Neural cell (in vitro differentiated cells): ENCODE measurements at regions not wholly inside any gene's neighbourhood (a gene's known extent, or its start where the extent isn't known, plus 50 kb on each side); places are given as distances from the start of the nearest gene placed in this dataset.

Source experiments
- H2AFZ ChIP-seq: fragments of 200-600, 300-800 bp; sonication (generic), shearing (Covaris generic); 2 replicates; pipeline ENCODE4 v1.6.0; 2014; ENCODE audit warnings: low read depth, mild to moderate bottlenecking, antibody characterized with exemption, low read length, moderate library complexity
- H3F3A ChIP-seq: fragments of 200-600 bp; shearing (Covaris generic); 2 replicates; pipeline ENCODE4 v1.6.1; 2016; ENCODE audit warnings: mild to moderate bottlenecking, moderate library complexity, mixed read lengths, antibody characterized with exemption, low read length; ENCODE audit not compliant: insufficient read depth, poor library complexity, severe bottlenecking
- H3K27ac ChIP-seq: fragments of 200-600, 300-800 bp; sonication (generic), shearing (Covaris generic); 2 replicates; pipeline ENCODE4 v1.5.1; 2014; ENCODE audit warnings: mild to moderate bottlenecking, low read length, moderate library complexity
- H3K27me3 ChIP-seq: fragments of 300-800, 200-600 bp; sonication (generic), shearing (Covaris generic); 2 replicates; pipeline ENCODE4 v1.6.0; 2014; ENCODE audit warnings: mild to moderate bottlenecking, low read depth, low read length, moderate library complexity; ENCODE audit not compliant: insufficient read depth
- H3K36me3 ChIP-seq: fragments of 300-800, 200-600 bp; sonication (generic), shearing (Covaris generic); 2 replicates; pipeline ENCODE4 v1.5.1; 2014; ENCODE audit warnings: mild to moderate bottlenecking, antibody characterized with exemption, low read length, moderate library complexity; ENCODE audit not compliant: insufficient read depth
- H3K4me2 ChIP-seq: fragments of 300-800, 200-600 bp; sonication (generic), shearing (Covaris generic); 2 replicates; pipeline ENCODE4 v1.6.0; 2014; ENCODE audit warnings: mild to moderate bottlenecking, low read length
- H3K4me3 ChIP-seq: fragments of 300-800, 200-600 bp; sonication (generic), shearing (Covaris generic); 2 replicates; pipeline ENCODE4 v1.5.1; 2014; ENCODE audit warnings: mild to moderate bottlenecking, low read length, moderate library complexity
- H3K79me2 ChIP-seq: fragments of 200-600 bp; shearing (Covaris generic); replicated peaks from 2 replicates; pipeline ENCODE4 v1.6.0; 2014; ENCODE audit warnings: mild to moderate bottlenecking, low read length, moderate library complexity; ENCODE audit not compliant: insufficient read depth
- H3K9ac ChIP-seq: fragments of 300-800, 200-600 bp; sonication (generic), shearing (Covaris generic); 2 replicates; pipeline ENCODE4 v1.6.1; 2016; ENCODE audit warnings: mild to moderate bottlenecking, low read length, mixed read lengths
- H3K9me2 ChIP-seq: fragments of 200-600 bp; shearing (Covaris generic); 2 replicates; pipeline ENCODE4 v1.6.1; 2016; ENCODE audit warnings: mild to moderate bottlenecking, low read length, mixed read lengths; ENCODE audit not compliant: insufficient read depth
- H3K9me3 ChIP-seq: fragments of 200-600, 300-800 bp; sonication (generic), shearing (Covaris generic); 2 replicates; pipeline ENCODE4 v1.6.1; 2016; ENCODE audit warnings: mild to moderate bottlenecking, mixed run types, low read length, moderate library complexity, mixed read lengths
- H4K20me1 ChIP-seq: fragments of 200-600 bp; shearing (Covaris generic); 2 replicates; pipeline ENCODE4 v1.6.1; 2016; ENCODE audit warnings: mild to moderate bottlenecking, mixed run types; ENCODE audit not compliant: insufficient read depth
- CTCF ChIP-seq: fragments of 450-650 bp; IDR thresholded peaks from 2 replicates; pipeline ENCODE4 v1.5.1; 2014; ENCODE audit warnings: antibody characterized with exemption, mild to moderate bottlenecking, moderate library complexity; ENCODE audit not compliant: poor library complexity, severe bottlenecking
- EP300 ChIP-seq: fragments of 450-650 bp; conservative IDR thresholded peaks from 2 replicates; pipeline ENCODE4 v1.6.1; 2014; ENCODE audit warnings: antibody characterized with exemption, mild to moderate bottlenecking, moderate library complexity; ENCODE audit not compliant: poor library complexity, severe bottlenecking
- EZH2 ChIP-seq: fragments of 200-600, 300-800 bp; shearing (Covaris generic), sonication (generic); IDR thresholded peaks from 2 replicates; pipeline ENCODE4 v1.6.1; 2014; ENCODE audit warnings: antibody characterized with exemption, low read length, borderline replicate concordance, mild to moderate bottlenecking; ENCODE audit not compliant: insufficient read depth, poor library complexity, severe bottlenecking
- MXI1 ChIP-seq: fragments of 450-650 bp; conservative IDR thresholded peaks from 2 replicates; pipeline ENCODE4 v1.6.1; 2014; ENCODE audit warnings: antibody characterized with exemption, mild to moderate bottlenecking; ENCODE audit not compliant: poor library complexity, severe bottlenecking
- POLR2AphosphoS5 ChIP-seq: IDR thresholded peaks from 2 replicates; pipeline ENCODE4 v1.6.1; 2012
- RAD21 ChIP-seq: fragments of 450-650 bp; conservative IDR thresholded peaks from 2 replicates; pipeline ENCODE4 v1.6.1; 2014; ENCODE audit warnings: antibody characterized with exemption, mild to moderate bottlenecking, moderate library complexity
- REST ChIP-seq: IDR thresholded peaks from 2 replicates; pipeline ENCODE4 v1.6.1; 2012; ENCODE audit warnings: borderline replicate concordance
- SMC3 ChIP-seq: fragments of 450-650 bp; conservative IDR thresholded peaks from 2 replicates; pipeline ENCODE4 v1.6.1; 2014; ENCODE audit warnings: antibody characterized with exemption, mild to moderate bottlenecking, moderate library complexity; ENCODE audit not compliant: poor library complexity
- TAF1 ChIP-seq: IDR thresholded peaks from 2 replicates; pipeline ENCODE4 v1.6.1; 2012; ENCODE audit warnings: low read depth

GRCh38 chr5:103801681-103802080 lies 239.1 kb upstream of the NUDT12 start:
- no peaks in the 10 kb centered on the region for H3K9me2 ChIP-seq
- no peak overlapping the region for H2AFZ ChIP-seq
- H4K20me1 ChIP-seq, result no peaks in the 10 kb centered on the region
- no peaks in the 10 kb centered on the region for H3F3A ChIP-seq
- no peaks in the 10 kb centered on the region for H3K9me3 ChIP-seq
- no peak for TF ChIP-seq CTCF
- no peak for TF ChIP-seq POLR2AphosphoS5
- no peak for TF ChIP-seq SMC3
- TF ChIP-seq TAF1, result no peak
- no peak for TF ChIP-seq EZH2
- TF ChIP-seq REST, result no peak
- TF ChIP-seq MXI1, result no peak
- H3K27ac ChIP-seq, result no peak overlapping the region
- H3K36me3 ChIP-seq, result no peaks in the 10 kb centered on the region
- no peaks in the 10 kb centered on the region for H3K27me3 ChIP-seq
- H3K4me2 ChIP-seq, result no peak overlapping the region
- no peak overlapping the region for H3K9ac ChIP-seq
- no peak overlapping the region for H3K4me3 ChIP-seq
- no peaks in the 10 kb centered on the region for H3K79me2 ChIP-seq

GRCh38 chr5:103800741-103801495 lies 238.3 kb upstream of the NUDT12 start:
- Histone ChIP-seq H3K9ac (no peak overlapping the region), H4K20me1 (no peaks in the 10 kb centered on the region), H3F3A (no peaks in the 10 kb centered on the region), H3K27ac (no peak overlapping the region), H3K4me3 (no peak overlapping the region), H3K9me3 (no peaks in the 10 kb centered on the region), H2AFZ (no peak overlapping the region), H3K27me3 (no peaks in the 10 kb centered on the region), H3K36me3 (no peaks in the 10 kb centered on the region), H3K9me2 (no peaks in the 10 kb centered on the region), H3K4me2 (no peak overlapping the region), H3K79me2 (no peaks in the 10 kb centered on the region)
- TF ChIP-seq EP300, result no peak
- TF ChIP-seq MXI1, result no peak
- no peak for TF ChIP-seq POLR2AphosphoS5
- TF ChIP-seq SMC3, result no peak
- TF ChIP-seq REST, result no peak
- no peak for TF ChIP-seq CTCF
- no peak for TF ChIP-seq EZH2
- no peak for TF ChIP-seq TAF1
- no peak for TF ChIP-seq RAD21
